ENCODE measurements at regions not wholly inside any gene's neighbourhood (a gene's known extent, or its start where the extent isn't known, plus 50 kb on each side); places are given as distances from the start of the nearest gene placed in this dataset.

DNA sequence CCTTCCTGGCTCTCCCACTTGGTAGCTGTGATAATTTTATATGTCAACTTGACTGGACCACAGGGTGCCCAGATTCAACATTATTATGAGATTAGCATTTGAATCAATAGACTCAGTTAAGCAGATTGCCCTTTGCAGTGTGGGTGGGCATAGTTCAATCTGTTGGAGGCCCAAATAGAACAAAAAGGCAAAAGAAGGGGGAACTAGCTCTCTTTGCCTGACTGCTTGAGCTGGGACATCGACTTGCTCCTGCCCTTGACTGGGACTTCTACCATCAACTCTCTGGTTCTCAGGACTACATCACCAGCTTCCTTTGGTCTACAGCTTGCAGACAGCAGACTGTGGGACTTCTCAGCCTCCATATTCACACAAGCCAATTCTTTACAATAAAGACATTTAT, 1189.2 kb downstream of the BCL11B start:
- H3K4me3 ChIP-seq (ENCODE audit: low read depth, low read length): no peak overlapping the region
- peaks cover 7% of the 10 kb centered on the region; the same call in 1 of the 2 replicates for H3K9me3 ChIP-seq (ENCODE audit: control insufficient read depth, insufficient read depth, low read length)
- no peak for DNase-seq (ENCODE audit: low read depth, low spot score)
- ChIA-PET POLR2A (no interaction called here), CTCF (no interaction called here)
- H3K27ac ChIP-seq (ENCODE audit: low read depth, low read length): no peak overlapping the region
- TF ChIP-seq, protein P1, sequence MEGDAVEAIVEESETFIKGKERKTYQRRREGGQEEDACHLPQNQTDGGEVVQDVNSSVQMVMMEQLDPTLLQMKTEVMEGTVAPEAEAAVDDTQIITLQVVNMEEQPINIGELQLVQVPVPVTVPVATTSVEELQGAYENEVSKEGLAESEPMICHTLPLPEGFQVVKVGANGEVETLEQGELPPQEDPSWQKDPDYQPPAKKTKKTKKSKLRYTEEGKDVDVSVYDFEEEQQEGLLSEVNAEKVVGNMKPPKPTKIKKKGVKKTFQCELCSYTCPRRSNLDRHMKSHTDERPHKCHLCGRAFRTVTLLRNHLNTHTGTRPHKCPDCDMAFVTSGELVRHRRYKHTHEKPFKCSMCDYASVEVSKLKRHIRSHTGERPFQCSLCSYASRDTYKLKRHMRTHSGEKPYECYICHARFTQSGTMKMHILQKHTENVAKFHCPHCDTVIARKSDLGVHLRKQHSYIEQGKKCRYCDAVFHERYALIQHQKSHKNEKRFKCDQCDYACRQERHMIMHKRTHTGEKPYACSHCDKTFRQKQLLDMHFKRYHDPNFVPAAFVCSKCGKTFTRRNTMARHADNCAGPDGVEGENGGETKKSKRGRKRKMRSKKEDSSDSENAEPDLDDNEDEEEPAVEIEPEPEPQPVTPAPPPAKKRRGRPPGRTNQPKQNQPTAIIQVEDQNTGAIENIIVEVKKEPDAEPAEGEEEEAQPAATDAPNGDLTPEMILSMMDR (IDR thresholded peaks at IDR 0.05; ENCODE audit: low read depth, low read length): no peak
- no peaks in the 10 kb centered on the region for H3K27me3 ChIP-seq (ENCODE audit: control insufficient read depth, insufficient read depth, low read length)

DNA sequence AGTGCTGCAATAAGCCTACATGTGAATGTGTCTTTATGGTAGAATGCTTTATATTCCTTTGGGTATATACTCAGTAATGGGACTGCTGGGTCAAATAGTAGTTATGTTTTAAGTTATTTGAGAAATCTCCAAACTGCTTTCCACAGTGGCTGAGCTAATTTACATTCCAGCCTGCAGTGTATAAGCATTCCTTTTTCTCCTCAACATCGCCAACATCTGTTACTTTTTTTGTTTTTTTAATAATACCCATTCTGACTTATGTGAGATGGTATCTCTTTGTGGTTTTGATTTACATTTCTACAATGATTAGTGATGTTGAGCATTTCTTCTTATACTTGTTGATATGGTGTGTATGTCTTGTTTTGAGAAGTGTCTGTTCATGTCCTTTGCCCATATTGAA, 1186.2 kb downstream of the BCL11B start:
- CTCF ChIA-PET: no interaction called here
- TF ChIP-seq, protein P1 (IDR thresholded peaks at IDR 0.05; ENCODE audit: low read depth, low read length): no peak
- Histone ChIP-seq H3K27ac (ENCODE audit: low read depth, low read length) (no peak overlapping the region), H3K4me3 (ENCODE audit: low read depth, low read length) (no peak overlapping the region), H3K27me3 (ENCODE audit: control insufficient read depth, insufficient read depth, low read length) (no peaks in the 10 kb centered on the region), H3K9me3 (ENCODE audit: control insufficient read depth, insufficient read depth, low read length) (peaks cover 3% of the 10 kb centered on the region; the same call in 1 of the 2 replicates)
- DNase-seq (ENCODE audit: low read depth, low spot score): no peak
- POLR2A ChIA-PET: no interaction called here

DNA sequence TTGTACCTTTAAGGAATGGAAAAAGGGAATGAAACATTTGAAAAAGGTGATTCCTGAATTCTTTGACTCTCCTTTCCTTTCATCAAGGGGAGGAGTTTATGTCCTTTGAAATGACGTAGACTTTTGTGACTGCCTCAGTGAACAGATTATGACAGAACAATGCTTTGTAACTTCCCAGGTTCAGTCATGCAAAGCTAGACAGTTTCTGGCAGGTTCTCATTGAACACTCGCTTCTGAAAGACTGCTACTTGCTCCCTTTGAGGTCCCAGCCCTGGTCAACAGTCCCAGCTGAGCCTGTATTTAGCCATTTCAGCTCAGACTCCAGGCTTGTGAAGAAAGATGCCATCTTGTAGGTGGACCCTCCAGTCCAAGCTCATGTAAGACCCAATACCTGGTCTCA, 1178.9 kb downstream of the BCL11B start:
- POLR2A ChIA-PET: no interaction called here
- peaks cover 16% of the 10 kb centered on the region; the same call in 1 of the 2 replicates for H3K9me3 ChIP-seq (ENCODE audit: control insufficient read depth, insufficient read depth, low read length)
- DNase-seq (ENCODE audit: low read depth, low spot score): no peak
- H3K4me3 ChIP-seq (ENCODE audit: low read depth, low read length): no peak overlapping the region
- TF ChIP-seq, protein P1 (IDR thresholded peaks at IDR 0.05; ENCODE audit: low read depth, low read length): no peak
- CTCF ChIA-PET: no interaction called here
- no peaks in the 10 kb centered on the region for H3K27me3 ChIP-seq (ENCODE audit: control insufficient read depth, insufficient read depth, low read length)
- H3K27ac ChIP-seq (ENCODE audit: low read depth, low read length): no peak overlapping the region

DNA sequence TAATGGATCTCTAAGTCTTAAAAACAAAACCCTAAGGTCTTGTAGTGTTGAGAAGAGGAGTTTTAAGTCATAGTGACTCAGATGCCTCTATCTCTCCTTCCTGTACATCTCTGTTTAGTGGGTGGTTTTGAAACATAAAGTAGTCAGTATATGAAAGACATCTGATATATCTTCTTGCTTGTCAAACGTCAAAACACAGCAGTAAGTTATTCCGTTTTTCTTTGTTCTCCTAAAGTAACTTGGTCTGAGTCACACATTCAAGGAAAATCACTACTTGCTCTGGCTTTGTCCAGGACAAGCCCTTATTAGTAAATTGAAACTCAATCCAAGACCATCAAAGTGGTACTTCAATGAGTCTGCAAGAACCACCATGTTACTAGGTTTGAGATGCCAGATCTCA, 1172.5 kb downstream of the BCL11B start:
- ChIA-PET POLR2A (no interaction called here), CTCF (no interaction called here)
- Histone ChIP-seq H3K27ac (ENCODE audit: low read depth, low read length) (no peak overlapping the region), H3K27me3 (ENCODE audit: control insufficient read depth, insufficient read depth, low read length) (no peaks in the 10 kb centered on the region), H3K4me3 (ENCODE audit: low read depth, low read length) (no peak overlapping the region), H3K9me3 (ENCODE audit: control insufficient read depth, insufficient read depth, low read length) (peaks cover 11% of the 10 kb centered on the region; the same call in 1 of the 2 replicates)
- no peak for DNase-seq (ENCODE audit: low read depth, low spot score)
- TF ChIP-seq, protein P1 (IDR thresholded peaks at IDR 0.05; ENCODE audit: low read depth, low read length): no peak

DNA sequence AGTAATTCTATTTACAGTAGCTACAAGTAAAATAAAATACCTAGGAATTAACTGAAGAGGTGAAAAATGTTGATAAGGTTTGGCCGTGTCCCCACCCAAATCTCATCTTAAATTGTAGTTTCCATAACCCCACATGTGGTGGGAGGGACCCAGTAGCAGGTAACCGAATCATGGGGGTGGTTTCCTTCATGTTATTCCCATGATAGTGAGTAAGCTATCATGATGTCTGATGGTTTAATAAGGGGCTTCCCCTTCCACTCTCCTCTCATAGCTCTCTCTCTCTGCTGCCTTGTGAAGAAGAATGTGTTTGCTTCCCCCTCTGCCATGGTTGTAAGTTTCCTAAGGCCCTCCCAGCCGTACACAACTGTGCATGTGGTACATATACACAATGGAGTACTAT, 1170.7 kb downstream of the BCL11B start:
- Histone ChIP-seq H3K27ac (ENCODE audit: low read depth, low read length) (no peak overlapping the region), H3K4me3 (ENCODE audit: low read depth, low read length) (no peak overlapping the region), H3K27me3 (ENCODE audit: control insufficient read depth, insufficient read depth, low read length) (no peaks in the 10 kb centered on the region), H3K9me3 (ENCODE audit: control insufficient read depth, insufficient read depth, low read length) (peaks cover 14% of the 10 kb centered on the region; the same call in 1 of the 2 replicates)
- ChIA-PET POLR2A (no interaction called here), CTCF (no interaction called here)
- DNase-seq (ENCODE audit: low read depth, low spot score): no peak
- TF ChIP-seq, protein P1 (IDR thresholded peaks at IDR 0.05; ENCODE audit: low read depth, low read length): no peak

Measured in AG04450 (cell line).